ENCODE measurements at regions not wholly inside any gene's neighbourhood (a gene's known extent, or its start where the extent isn't known, plus 50 kb on each side); places are given as distances from the start of the nearest gene placed in this dataset.

- DNase-seq (no peak), ATAC-seq (no peak)
- Histone ChIP-seq H3K27ac (no peak overlapping the region), H3K4me1 (no peaks in the 10 kb centered on the region), H3K9me3 (peaks cover 0 to 90% (median 29%) of the 10 kb centered on the region in 11 donors), H3K27me3 (no peaks in the 10 kb centered on the region), H3K4me3 (no peak overlapping the region), H3K36me3 (no peaks in the 10 kb centered on the region)
- intact Hi-C loops (cut with DNase I), result no loop called here
- TF ChIP-seq CTCF (IDR thresholded peaks at IDR 0.05), result no peak
- WGBS, 2 donors, result 67 to 74% methylated on average over 2 of the region's 2 CpGs
These were observed 821.6 kb downstream of the PDCD6IP start for GRCh38 chr3:34619990-34620389.

- ATAC-seq, result no peak
- Histone ChIP-seq H3K4me1 (no peaks in the 10 kb centered on the region), H3K4me3 (no peak overlapping the region), H3K9me3 (peaks cover 0 to 27% (median 8%) of the 10 kb centered on the region in 11 donors), H3K27ac (no peak overlapping the region), H3K36me3 (no peaks in the 10 kb centered on the region), H3K27me3 (no peaks in the 10 kb centered on the region)
- intact Hi-C loops (cut with DNase I), result no loop called here
- DNase-seq, result no peak
- TF ChIP-seq CTCF (IDR thresholded peaks at IDR 0.05), result no peak
These were observed 828.3 kb downstream of the PDCD6IP start for GRCh38 chr3:34626699-34627098.

GRCh38 chr3:34634939-34635338, 836.5 kb downstream of the PDCD6IP start:
- TF ChIP-seq CTCF (IDR thresholded peaks at IDR 0.05), result no peak
- Histone ChIP-seq H3K4me1 (no peaks in the 10 kb centered on the region), H3K9me3 (peaks cover 0 to 13% (median 0%) of the 10 kb centered on the region in 11 donors), H3K27ac (no peak overlapping the region), H3K27me3 (no peaks in the 10 kb centered on the region), H3K4me3 (no peak overlapping the region), H3K36me3 (no peaks in the 10 kb centered on the region)
- DNase-seq (no peak), ATAC-seq (no peak)
- 52 to 62% methylated on average over 6 of the region's 6 CpGs for WGBS, 2 donors
- intact Hi-C loops (cut with DNase I), result no loop called here

GRCh38 chr3:34635352-34635850, 837.0 kb downstream of the PDCD6IP start:
- H3K36me3 ChIP-seq, result no peaks in the 10 kb centered on the region
- no peaks in the 10 kb centered on the region for H3K4me1 ChIP-seq
- DNase-seq (no peak), ATAC-seq (no peak)
- no peak overlapping the region for H3K27ac ChIP-seq
- intact Hi-C loops (cut with DNase I), result no loop called here
- H3K9me3 ChIP-seq, result peaks cover 0 to 13% (median 0%) of the 10 kb centered on the region in 11 donors
- no peak overlapping the region for H3K4me3 ChIP-seq
- TF ChIP-seq CTCF (IDR thresholded peaks at IDR 0.05), result no peak
- WGBS, 2 donors, result 73 to 81% methylated on average over 11 of the region's 11 CpGs
- no peaks in the 10 kb centered on the region for H3K27me3 ChIP-seq

Measured in heart right ventricle (tissue), 16 donors.